Thyroid gland (tissue), 4 donors: ENCODE measurements at regions not wholly inside any gene's neighbourhood (a gene's known extent, or its start where the extent isn't known, plus 50 kb on each side); places are given as distances from the start of the nearest gene placed in this dataset.

Experiments used
- DNase-seq, 2 donors: peaks; one replicate each; pipeline ENCODE4 v3.0.0-alpha.2; 2019
- H3K27ac ChIP-seq, 3 donors: fragments of 200-600 bp; sonication (generic); 1 replicate in 2 of 3; 2 replicates in 1 of 3; pipeline ENCODE4 v1.5.1; 2016 to 2019; ENCODE audit warnings: mild to moderate bottlenecking in 1 of 3, moderate library complexity in 1 of 3
- H3K27me3 ChIP-seq: fragments of 200-600 bp; sonication (generic); one replicate; pipeline ENCODE4 v1.5.1; 2019
- H3K36me3 ChIP-seq, 2 donors: fragments of 200-600 bp; sonication (generic); one replicate each; pipeline ENCODE4 v1.5.1; 2016 to 2019
- H3K4me1 ChIP-seq, 2 donors: fragments of 200-600 bp; sonication (generic); one replicate each; pipeline ENCODE4 v1.5.1; 2017 to 2019
- H3K4me3 ChIP-seq, 3 donors: fragments of 200-600 bp; sonication (generic); replicated peaks in 1 of 3; 1 replicate in 2 of 3; 2 replicates in 1 of 3; pipeline ENCODE4 v1.5.1; 2016; ENCODE audit warnings: mild to moderate bottlenecking in 1 of 3
- H3K9me3 ChIP-seq: fragments of 200-600 bp; sonication (generic); one replicate; pipeline ENCODE4 v1.5.1; 2017
- POLR2A ChIP-seq, 2 donors: fragments of 450-650 bp; IDR thresholded peaks; one replicate each; pipeline ENCODE4 v1.6.1; 2017; ENCODE audit warnings: antibody characterized with exemption in 2 of 2, mild to moderate bottlenecking in 2 of 2, moderate library complexity in 1 of 2
- WGBS, 2 donors: methylation state at CpG; one replicate each; pipeline ENCODE4 v1.1.5; 2017; 5-methylcytosine and 5-hydroxymethylcytosine counted together
- intact Hi-C: fragments of 100-400 bp; cut with DNase I; formaldehyde crosslinking; loops from one replicate; pipeline ENCODE4 v1.15.1; 2023
- TF ChIP-seq, protein P1 (sequence below), 6 experiments: fragments of 200-600 bp in 3 of 6; fragments of 450-650 bp in 3 of 6; sonication (generic) in 3 of 6; IDR thresholded peaks; one replicate each; pipeline ENCODE4 v1.5.1; 2016 to 2019; ENCODE audit warnings: antibody characterized with exemption in 6 of 6, mild to moderate bottlenecking in 2 of 6, inconsistent platforms in 1 of 6, moderate library complexity in 1 of 6

DNA sequence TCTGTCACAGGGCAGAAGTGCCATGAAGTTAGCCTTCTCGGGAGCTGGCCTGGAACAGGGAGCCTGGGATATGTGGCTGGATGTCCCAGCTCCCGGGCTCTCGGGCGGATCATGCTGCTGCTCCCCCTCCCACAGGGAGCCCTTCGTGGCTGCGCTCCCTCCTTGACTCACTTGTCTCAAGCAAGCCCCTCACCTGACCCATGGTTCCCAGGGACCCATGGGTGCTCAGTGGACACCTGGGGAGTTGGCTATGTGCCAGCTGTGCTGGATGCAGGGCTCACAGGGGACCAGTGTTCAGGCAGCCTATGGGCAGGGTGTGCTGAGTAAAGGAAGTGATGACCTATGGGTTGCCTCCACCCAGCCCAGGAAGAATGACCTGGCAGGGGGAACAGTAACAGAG is 213.1 kb upstream of the SGCG start:
- H3K27me3 ChIP-seq: no peaks in the 10 kb centered on the region

DNA sequence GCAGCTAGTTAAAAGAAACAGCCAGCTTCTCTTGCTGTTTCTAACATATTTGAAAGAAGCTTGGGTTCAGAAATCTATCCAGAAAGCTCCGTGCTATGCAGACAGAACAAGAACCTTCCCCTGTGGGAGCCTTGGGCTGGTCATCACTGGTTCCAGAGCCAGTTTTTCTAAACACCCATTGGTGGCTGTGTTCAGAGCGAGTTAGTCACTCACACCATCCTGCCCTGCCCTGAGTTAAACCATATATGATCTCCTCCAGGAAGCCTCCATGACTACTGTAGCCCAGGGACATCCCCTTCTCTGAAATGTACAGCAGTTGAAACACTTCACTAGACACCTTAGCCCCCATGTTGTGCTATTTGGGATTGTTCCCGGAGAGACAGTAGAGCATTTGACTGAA is 200.8 kb upstream of the SGCG start:
- Histone ChIP-seq H3K27ac (no peak overlapping the region), H3K4me3 (no peak overlapping the region), H3K27me3 (no peaks in the 10 kb centered on the region), H3K4me1 (no peaks in the 10 kb centered on the region), H3K9me3 (no peaks in the 10 kb centered on the region), H3K36me3 (no peaks in the 10 kb centered on the region)
- no peak for DNase-seq
- TF ChIP-seq, protein P1, sequence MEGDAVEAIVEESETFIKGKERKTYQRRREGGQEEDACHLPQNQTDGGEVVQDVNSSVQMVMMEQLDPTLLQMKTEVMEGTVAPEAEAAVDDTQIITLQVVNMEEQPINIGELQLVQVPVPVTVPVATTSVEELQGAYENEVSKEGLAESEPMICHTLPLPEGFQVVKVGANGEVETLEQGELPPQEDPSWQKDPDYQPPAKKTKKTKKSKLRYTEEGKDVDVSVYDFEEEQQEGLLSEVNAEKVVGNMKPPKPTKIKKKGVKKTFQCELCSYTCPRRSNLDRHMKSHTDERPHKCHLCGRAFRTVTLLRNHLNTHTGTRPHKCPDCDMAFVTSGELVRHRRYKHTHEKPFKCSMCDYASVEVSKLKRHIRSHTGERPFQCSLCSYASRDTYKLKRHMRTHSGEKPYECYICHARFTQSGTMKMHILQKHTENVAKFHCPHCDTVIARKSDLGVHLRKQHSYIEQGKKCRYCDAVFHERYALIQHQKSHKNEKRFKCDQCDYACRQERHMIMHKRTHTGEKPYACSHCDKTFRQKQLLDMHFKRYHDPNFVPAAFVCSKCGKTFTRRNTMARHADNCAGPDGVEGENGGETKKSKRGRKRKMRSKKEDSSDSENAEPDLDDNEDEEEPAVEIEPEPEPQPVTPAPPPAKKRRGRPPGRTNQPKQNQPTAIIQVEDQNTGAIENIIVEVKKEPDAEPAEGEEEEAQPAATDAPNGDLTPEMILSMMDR (IDR thresholded peaks at IDR 0.05): no peak
- TF ChIP-seq POLR2A (IDR thresholded peaks at IDR 0.05): no peak
- intact Hi-C loops: no loop called here
- 77 to 80% methylated on average over 3 of the region's 3 CpGs for WGBS, 2 donors

More for the DNA sequence above, 213.1 kb upstream of the SGCG start:
- no peak overlapping the region for H3K27ac ChIP-seq
- 86 to 87% methylated on average over 5 of the region's 6 CpGs for WGBS, 2 donors
- no peaks in the 10 kb centered on the region for H3K9me3 ChIP-seq
- H3K4me1 ChIP-seq: no peaks in the 10 kb centered on the region
- DNase-seq: no peak
- H3K36me3 ChIP-seq: no peaks in the 10 kb centered on the region
- intact Hi-C loops: no loop called here
- H3K4me3 ChIP-seq: no peak overlapping the region
- TF ChIP-seq, protein P1 (IDR thresholded peaks at IDR 0.05): no peak
- no peak for TF ChIP-seq POLR2A (IDR thresholded peaks at IDR 0.05)

DNA sequence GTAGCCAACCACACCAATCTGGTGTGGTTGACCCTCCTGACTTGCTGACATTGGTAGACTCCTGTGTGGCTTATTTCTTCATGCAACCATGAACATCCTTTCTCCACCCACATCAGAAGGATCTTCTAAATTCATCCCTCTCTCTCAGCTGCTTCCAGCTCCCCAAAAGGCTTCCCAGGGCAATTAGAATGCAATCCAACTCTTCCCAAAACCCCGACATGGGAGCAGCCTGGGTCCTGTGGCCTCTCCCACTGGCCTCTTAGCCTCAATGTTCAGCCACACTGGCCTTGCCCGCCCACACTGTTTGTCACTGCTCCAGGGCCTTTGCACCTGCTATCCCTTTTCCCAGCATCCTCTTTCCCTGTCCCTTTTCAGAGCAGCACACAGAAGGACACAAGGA is 199.8 kb upstream of the SGCG start:
- WGBS, 2 donors: 78 to 93% methylated on average over 2 of the region's 2 CpGs

DNA sequence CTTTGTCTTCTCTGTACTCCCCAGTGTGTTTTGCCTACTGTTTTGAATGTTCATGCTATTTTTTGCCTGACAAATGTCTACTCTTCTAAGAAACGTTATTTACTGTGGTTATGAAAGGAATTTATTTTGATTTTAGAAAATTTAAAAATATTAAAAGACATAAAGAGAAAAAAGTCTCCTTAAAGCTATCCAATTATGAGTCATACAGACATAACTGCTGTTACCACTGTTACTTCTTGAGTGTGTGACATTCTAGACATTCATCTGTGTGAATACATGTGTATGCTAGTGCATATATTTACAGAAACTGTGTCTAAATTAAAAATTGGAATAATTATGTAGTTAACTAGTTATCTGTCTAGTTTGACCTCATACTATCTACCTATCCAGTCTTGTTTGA is 187.6 kb upstream of the SGCG start:
- Histone ChIP-seq H3K4me1 (no peaks in the 10 kb centered on the region), H3K9me3 (no peaks in the 10 kb centered on the region), H3K4me3 (no peak overlapping the region), H3K27me3 (no peaks in the 10 kb centered on the region), H3K36me3 (no peaks in the 10 kb centered on the region), H3K27ac (no peak overlapping the region)
- TF ChIP-seq, protein P1 (IDR thresholded peaks at IDR 0.05): no peak
- DNase-seq: no peak
- intact Hi-C loops: no loop called here
- 26 to 38% methylated on average over 1 of the region's 1 CpG for WGBS, 2 donors

More for the DNA sequence above, 199.8 kb upstream of the SGCG start:
- intact Hi-C loops: no loop called here
- H3K36me3 ChIP-seq: no peaks in the 10 kb centered on the region
- no peak overlapping the region for H3K27ac ChIP-seq
- no peak overlapping the region for H3K4me3 ChIP-seq
- TF ChIP-seq, protein P1 (IDR thresholded peaks at IDR 0.05): no peak
- TF ChIP-seq POLR2A (IDR thresholded peaks at IDR 0.05): no peak
- no peaks in the 10 kb centered on the region for H3K9me3 ChIP-seq
- no peaks in the 10 kb centered on the region for H3K4me1 ChIP-seq
- no peak for DNase-seq
- no peaks in the 10 kb centered on the region for H3K27me3 ChIP-seq

DNA sequence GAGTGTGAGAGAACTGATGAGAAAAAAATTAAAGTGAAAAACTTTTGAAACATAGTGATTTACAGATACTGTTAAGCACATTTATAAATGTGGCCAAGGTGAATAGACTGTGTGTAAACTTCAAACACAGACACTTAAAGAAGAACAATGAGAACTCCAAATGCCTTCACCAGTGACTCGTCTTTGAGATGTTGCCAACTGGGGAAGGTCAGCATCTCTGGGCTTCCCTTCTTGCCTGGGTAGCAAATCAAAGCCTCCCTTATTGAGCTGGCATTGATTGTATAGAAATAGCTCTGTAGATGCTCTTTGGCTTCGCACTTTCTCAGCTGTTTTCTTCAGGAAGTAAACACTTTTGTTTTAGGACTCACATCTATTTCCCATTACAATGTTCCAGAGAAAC is 177.3 kb upstream of the SGCG start:
- intact Hi-C loops: no loop called here
- no peaks in the 10 kb centered on the region for H3K36me3 ChIP-seq
- no peak overlapping the region for H3K4me3 ChIP-seq
- H3K27me3 ChIP-seq: no peaks in the 10 kb centered on the region
- DNase-seq: no peak
- H3K27ac ChIP-seq: no peak overlapping the region
- no peaks in the 10 kb centered on the region for H3K9me3 ChIP-seq
- 70 to 85% methylated on average over 2 of the region's 2 CpGs for WGBS, 2 donors
- TF ChIP-seq POLR2A (IDR thresholded peaks at IDR 0.05): no peak
- TF ChIP-seq, protein P1 (IDR thresholded peaks at IDR 0.05): no peak
- no peaks in the 10 kb centered on the region for H3K4me1 ChIP-seq
